Activated CD8-positive, alpha-beta T cell treated with anti-CD3 and anti-CD28 coated beads, Interleukin-2, amount 10 ng/mL, durations not matched to agents 7 days and 5 days (primary cell): ENCODE measurements at regions not wholly inside any gene's neighbourhood (a gene's known extent, or its start where the extent isn't known, plus 50 kb on each side); places are given as distances from the start of the nearest gene placed in this dataset.
A peak's percentile ranks its signal among the peaks of the same experiment; 100 is the strongest.

Experiments
- ATAC-seq: fragments of 150-1000 bp; cut with Tn5 transposase; one replicate; pipeline ENCODE4 v1.10.0; 2021; ENCODE audit warnings: moderate library complexity
- CTCF ChIA-PET: fragments of 350-600 bp; sonication (Branson Sonifier 250); formaldehyde crosslinking; loops from one replicate; lab custom pipeline; 2021; ENCODE audit warnings: antibody characterized with exemption; lab: Charles Lee
- POLR2A ChIA-PET: fragments of 350-600 bp; sonication (Branson Sonifier 250); formaldehyde crosslinking; loops from one replicate; lab custom pipeline; 2021; ENCODE audit warnings: antibody characterized with exemption; lab: Charles Lee
- DNase-seq: peaks from one replicate; pipeline ENCODE4 v3.0.0-alpha.2; 2020
- H3K27ac Mint-ChIP-seq: one replicate; pipeline ENCODE4 v1.8.0; 2021; ENCODE audit warnings: mild to moderate bottlenecking, mixed read lengths
- H3K27me3 Mint-ChIP-seq: one replicate; pipeline ENCODE4 v1.8.0; 2021; ENCODE audit warnings: low read depth, mixed read lengths
- H3K36me3 Mint-ChIP-seq: one replicate; pipeline ENCODE4 v1.8.0; 2021; ENCODE audit warnings: low read depth, mixed read lengths
- H3K4me1 Mint-ChIP-seq: one replicate; pipeline ENCODE4 v1.8.0; 2021; ENCODE audit warnings: low read depth, mixed read lengths
- H3K4me3 Mint-ChIP-seq: one replicate; pipeline ENCODE4 v1.8.0; 2021; ENCODE audit warnings: mild to moderate bottlenecking, mixed read lengths
- H3K9me3 Mint-ChIP-seq: one replicate; pipeline ENCODE4 v1.8.0; 2022; ENCODE audit warnings: mixed read lengths; ENCODE audit not compliant: insufficient read depth

DNA sequence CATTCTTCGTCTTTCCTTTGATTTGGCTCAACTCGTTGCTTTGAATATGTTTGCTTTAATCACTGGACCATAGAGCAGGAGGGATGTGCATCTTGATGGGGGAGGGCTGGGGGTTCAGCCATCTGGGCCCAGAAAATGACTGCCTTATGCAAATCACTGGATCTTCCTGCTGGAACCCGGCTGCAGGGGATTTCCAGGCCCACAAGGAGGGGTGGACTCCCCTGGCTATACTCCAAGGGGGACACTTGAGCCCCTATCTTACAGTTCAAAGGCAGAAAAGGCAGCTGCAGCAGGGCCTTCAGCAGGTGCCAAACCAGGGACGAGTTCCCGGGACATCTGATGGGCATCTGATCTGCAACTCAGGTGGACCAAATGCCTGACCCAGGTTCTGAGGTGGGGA, 122.5 kb downstream of the DICER1 start:
- ChIA-PET POLR2A (no interaction called here), CTCF (no interaction called here)
- H3K4me3 Mint-ChIP-seq = no peak overlapping the region
- no peak overlapping the region for H3K27ac Mint-ChIP-seq
- H3K36me3 Mint-ChIP-seq = no peaks in the 10 kb centered on the region
- H3K9me3 Mint-ChIP-seq = no peaks in the 10 kb centered on the region
- ATAC-seq = no peak
- H3K27me3 Mint-ChIP-seq = peaks cover 7% of the 10 kb centered on the region
- DNase-seq = no peak
- H3K4me1 Mint-ChIP-seq = no peaks in the 10 kb centered on the region

DNA sequence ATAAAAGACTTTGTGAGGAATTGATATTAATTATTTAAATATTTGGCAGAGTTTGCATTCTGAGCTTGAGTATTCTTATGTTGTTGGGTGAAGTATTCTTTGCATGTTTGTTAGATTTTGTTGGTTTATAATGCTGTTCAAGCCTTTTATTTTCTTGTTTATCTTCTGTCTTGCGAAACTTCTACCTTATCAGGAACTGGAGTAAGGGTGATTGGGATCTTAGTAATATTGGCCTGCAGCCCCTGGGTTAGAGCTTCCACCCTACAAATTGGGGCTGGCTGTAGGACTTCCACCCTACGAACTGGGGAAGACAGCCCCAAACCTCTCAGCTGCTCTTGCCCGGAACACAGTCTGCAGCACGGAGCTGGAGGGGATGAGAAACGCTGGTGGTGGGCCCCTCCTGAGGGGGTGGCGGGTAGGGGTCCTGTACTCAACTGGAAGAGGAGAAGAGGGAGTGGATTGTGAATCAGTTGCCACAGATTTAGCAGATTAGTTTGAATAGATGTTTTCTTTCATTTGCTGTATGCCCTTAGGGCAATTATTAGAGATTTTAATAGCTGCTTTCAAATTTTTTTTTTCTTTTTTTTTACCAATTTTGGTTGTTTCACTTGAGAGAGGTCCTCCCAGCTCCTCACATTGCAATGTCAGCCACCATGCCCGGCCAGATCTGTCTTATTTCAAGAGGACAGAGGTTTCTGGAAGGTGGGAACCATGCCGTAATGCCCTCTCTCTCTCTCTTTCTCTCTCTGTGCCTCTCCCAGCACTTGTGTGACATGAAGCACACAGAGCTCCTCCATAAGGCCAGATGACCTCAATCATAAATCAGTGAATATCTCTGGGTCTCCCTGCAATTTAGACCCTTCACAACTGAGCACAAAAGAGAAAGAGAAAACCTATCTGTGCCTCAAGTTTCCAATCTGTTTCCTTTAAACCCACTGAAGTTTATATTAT, 123.4 kb downstream of the DICER1 start:
- Mint-ChIP-seq H3K4me1 (no peaks in the 10 kb centered on the region), H3K4me3 (no peak overlapping the region), H3K9me3 (no peaks in the 10 kb centered on the region), H3K27me3 (peaks cover 13% of the 10 kb centered on the region), H3K27ac (no peak overlapping the region), H3K36me3 (no peaks in the 10 kb centered on the region)
- CTCF ChIA-PET = interaction anchor here (0.8 kb wide), 1 partner anchor 186 kb away, joined by 5 read pairs; no protein-coding TSS in a partner anchor
- DNase-seq (no peak), ATAC-seq (no peak)
- POLR2A ChIA-PET = no interaction called here

DNA sequence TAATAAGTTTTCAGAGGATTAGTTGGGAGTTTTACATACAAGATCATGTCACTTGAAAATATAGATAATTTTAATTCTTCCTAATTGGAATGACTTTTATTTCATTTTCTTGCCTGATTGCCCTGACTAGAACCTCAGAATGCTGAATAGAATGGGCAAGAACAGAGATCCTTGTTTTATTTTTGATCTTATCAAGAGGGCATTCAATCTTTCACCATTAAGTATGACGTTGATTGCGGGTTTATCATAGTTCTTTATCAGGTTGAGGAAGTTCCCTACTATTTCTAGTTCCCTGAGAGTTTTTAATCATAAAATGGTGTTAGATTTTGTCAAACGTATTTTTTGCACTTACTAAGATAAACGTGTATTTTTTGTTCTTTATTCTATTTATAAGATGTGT, 124.3 kb downstream of the DICER1 start:
- POLR2A ChIA-PET = no interaction called here
- H3K36me3 Mint-ChIP-seq = no peaks in the 10 kb centered on the region
- H3K4me1 Mint-ChIP-seq = no peaks in the 10 kb centered on the region
- no peak for ATAC-seq
- DNase-seq = no peak
- CTCF ChIA-PET = no interaction called here
- peaks cover 3% of the 10 kb centered on the region for H3K9me3 Mint-ChIP-seq
- H3K27me3 Mint-ChIP-seq = peaks cover 19% of the 10 kb centered on the region
- no peak overlapping the region for H3K4me3 Mint-ChIP-seq
- H3K27ac Mint-ChIP-seq = no peak overlapping the region

DNA sequence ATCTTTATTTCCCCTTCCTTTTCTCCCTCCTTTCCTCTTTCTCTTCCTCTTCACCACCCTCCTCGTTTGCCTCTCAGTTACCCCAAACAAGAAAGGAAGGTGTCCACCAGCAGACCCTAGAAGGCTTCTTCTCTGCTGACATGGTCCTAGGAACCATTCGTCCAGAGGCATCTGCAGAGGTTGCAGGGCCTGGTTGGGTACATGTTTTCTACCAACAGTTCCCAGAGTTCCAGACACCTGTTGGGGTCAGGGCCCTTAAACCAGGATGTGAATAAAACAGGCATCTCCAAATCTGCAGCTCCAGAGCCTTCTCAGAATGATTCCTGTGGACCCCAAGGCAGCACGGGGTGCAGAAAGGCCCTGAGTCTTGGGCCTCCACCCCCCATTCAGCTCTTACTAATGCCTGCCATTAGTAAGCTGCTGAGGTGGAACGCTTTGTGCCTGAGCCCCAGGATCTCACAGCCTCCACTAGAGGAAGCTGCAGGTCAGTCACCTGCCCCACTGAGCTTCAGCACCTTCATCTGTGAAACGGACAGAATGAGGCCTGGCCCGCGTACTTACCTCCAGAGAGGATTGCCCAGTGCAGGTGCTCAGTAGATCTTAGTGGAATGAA, 130.4 kb downstream of the DICER1 start:
- no peaks in the 10 kb centered on the region for H3K4me1 Mint-ChIP-seq
- H3K4me3 Mint-ChIP-seq = no peak overlapping the region
- ChIA-PET POLR2A (no interaction called here), CTCF (no interaction called here)
- H3K27me3 Mint-ChIP-seq = peaks cover 14% of the 10 kb centered on the region
- no peaks in the 10 kb centered on the region for H3K36me3 Mint-ChIP-seq
- ATAC-seq = no peak
- DNase-seq = peak; percentile 6
- H3K27ac Mint-ChIP-seq = no peak overlapping the region
- peaks cover 3% of the 10 kb centered on the region for H3K9me3 Mint-ChIP-seq

DNA sequence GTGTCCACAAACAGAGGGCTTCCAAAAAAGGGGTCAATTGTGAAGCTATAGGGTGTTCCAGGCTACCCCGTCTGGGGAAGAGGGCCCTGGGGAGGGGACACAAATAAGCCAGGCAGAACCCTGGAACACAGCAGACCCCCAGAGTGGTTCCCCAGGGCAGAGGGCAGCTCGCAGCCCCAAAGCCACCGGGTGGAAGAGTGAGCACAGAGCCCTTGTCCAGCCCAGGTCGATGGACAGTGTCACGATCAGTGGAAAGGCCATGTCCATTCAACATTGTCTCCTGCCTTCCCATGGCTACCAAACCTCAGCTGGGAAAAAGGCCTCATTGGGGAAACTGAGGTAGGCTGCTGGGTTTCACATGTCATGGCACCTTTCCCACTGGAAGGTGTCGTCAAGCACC, 131.4 kb downstream of the DICER1 start:
- peak; percentile 9 for DNase-seq
- H3K27ac Mint-ChIP-seq = no peak overlapping the region
- H3K36me3 Mint-ChIP-seq = no peaks in the 10 kb centered on the region
- H3K9me3 Mint-ChIP-seq = peaks cover 3% of the 10 kb centered on the region
- H3K27me3 Mint-ChIP-seq = peaks cover 14% of the 10 kb centered on the region
- H3K4me3 Mint-ChIP-seq = no peak overlapping the region
- peaks cover 1% of the 10 kb centered on the region for H3K4me1 Mint-ChIP-seq
- ChIA-PET CTCF (no interaction called here), POLR2A (no interaction called here)
- no peak for ATAC-seq

DNA sequence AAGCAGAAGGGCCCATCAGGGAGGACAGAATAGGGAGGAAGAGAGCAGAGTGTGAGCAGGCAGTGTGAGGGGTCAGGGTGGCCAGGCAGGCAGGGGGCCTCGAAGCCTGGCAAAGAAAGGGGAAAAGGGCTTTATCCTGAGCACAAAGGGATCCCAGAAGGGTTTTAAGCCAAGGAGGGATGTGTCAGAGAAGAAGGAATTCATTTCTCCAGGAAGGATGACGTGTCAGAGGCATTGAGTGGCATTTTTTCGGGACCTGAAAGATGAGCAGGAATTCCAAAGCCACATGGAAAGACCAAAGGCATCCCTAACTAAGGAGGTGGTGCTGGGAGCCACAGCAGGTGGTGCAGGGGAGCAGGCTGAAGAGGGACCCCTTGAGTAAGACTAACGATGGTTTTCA, 132.1 kb downstream of the DICER1 start:
- Mint-ChIP-seq H3K27ac (no peak overlapping the region), H3K4me1 (peaks cover 4% of the 10 kb centered on the region), H3K36me3 (no peaks in the 10 kb centered on the region), H3K4me3 (no peak overlapping the region), H3K27me3 (peaks cover 14% of the 10 kb centered on the region), H3K9me3 (peaks cover 3% of the 10 kb centered on the region)
- DNase-seq (peak; percentile 4), ATAC-seq (no peak)
- POLR2A ChIA-PET = no interaction called here
- CTCF ChIA-PET = no interaction called here

DNA sequence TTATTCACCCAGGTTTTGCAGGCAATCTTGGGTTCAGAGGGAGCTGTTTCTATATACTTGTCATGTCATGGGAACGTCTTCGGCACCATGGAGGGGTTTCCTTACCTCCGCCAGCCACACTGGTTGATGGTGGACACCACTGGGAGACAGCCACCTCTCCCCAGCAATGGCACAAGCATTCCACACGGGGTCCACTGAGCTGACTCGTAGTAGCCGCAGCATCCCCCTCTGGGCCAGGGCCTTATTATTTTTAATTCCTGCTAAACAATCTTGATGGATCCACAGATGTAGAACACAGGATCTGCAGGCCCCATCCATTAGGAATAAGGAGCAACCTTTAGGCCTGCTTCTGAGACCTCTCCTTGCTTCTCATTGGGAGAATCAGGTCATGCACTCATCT, 132.9 kb downstream of the DICER1 start:
- Mint-ChIP-seq H3K9me3 (peaks cover 3% of the 10 kb centered on the region), H3K27ac (no peak overlapping the region), H3K4me1 (peaks cover 4% of the 10 kb centered on the region), H3K27me3 (peaks cover 10% of the 10 kb centered on the region), H3K36me3 (no peaks in the 10 kb centered on the region), H3K4me3 (no peak overlapping the region)
- ChIA-PET CTCF (no interaction called here), POLR2A (no interaction called here)
- no peak for ATAC-seq
- DNase-seq = peak; percentile 14

DNA sequence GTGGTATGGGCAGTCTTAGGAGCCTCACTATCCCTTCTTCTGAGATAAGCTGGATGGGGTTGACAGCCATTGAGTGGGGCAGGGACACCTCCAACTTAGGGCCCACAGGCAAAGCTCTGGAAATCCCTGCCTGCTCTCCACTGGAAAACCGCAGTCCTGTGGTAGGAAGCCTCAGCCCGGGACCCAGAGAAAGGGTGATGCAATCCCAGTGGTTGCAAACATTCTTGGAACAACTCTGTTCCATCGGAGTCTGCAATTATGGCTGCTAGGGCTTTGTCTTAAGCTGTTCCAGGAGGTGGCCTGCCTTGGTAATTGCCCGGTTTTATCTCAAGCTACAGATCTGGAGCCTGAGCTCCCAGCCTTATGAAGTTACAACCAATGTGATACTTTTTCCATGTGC, 133.4 kb downstream of the DICER1 start:
- ChIA-PET POLR2A (no interaction called here), CTCF (no interaction called here)
- H3K27me3 Mint-ChIP-seq = peaks cover 7% of the 10 kb centered on the region
- H3K27ac Mint-ChIP-seq = no peak overlapping the region
- no peak overlapping the region for H3K4me3 Mint-ChIP-seq
- no peak for ATAC-seq
- DNase-seq = peak; percentile 7
- H3K4me1 Mint-ChIP-seq = peaks cover 4% of the 10 kb centered on the region
- peaks cover 3% of the 10 kb centered on the region for H3K9me3 Mint-ChIP-seq
- H3K36me3 Mint-ChIP-seq = no peaks in the 10 kb centered on the region

DNA sequence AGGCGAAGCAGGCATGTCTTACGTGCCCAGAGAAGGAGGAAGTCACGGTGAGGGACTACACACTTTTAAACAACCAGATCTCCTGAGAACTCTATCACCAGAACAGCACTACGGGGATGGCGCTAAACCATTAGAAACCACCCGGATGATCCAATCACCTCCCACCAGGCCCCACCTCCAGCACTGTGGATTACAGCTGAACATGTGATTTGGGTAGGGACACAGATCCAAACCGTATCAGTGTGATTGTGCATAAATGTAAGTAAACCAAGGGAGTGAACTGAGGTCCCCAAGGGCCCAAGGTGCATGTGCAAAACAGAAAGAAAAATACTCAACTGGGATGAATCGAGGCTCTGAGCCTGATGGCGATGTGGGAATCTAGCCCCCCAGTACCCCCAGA, 134.2 kb downstream of the DICER1 start:
- DNase-seq = peak; percentile 9
- peaks cover 4% of the 10 kb centered on the region for H3K4me1 Mint-ChIP-seq
- POLR2A ChIA-PET = interaction anchor here (0.6 kb wide), 1 partner anchor 156 kb away, joined by 3 read pairs; no protein-coding TSS in a partner anchor
- peaks cover 3% of the 10 kb centered on the region for H3K27me3 Mint-ChIP-seq
- H3K36me3 Mint-ChIP-seq = no peaks in the 10 kb centered on the region
- H3K27ac Mint-ChIP-seq = no peak overlapping the region
- no peak for ATAC-seq
- no peak overlapping the region for H3K4me3 Mint-ChIP-seq
- CTCF ChIA-PET = no interaction called here
- H3K9me3 Mint-ChIP-seq = no peaks in the 10 kb centered on the region

DNA sequence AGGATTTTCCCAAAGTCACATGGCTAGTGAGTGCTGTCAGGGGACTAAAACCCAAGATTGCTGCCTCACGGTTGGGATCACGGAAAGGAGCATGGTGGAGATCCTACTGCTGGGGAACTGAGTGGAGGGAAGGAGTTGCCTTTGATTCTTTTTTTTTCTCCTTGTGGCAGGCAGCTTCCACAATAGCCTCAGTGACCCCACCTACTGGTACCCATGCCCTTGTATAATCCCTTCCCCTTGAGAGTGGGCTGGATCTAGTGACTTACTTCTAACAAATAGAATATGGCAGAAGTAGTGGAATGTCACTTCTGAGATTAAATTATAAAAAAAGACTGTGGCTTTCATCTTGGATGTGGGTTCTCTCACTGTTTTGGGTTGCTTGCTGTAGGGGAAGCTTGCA, 135.7 kb downstream of the DICER1 start:
- no peak for DNase-seq
- ChIA-PET CTCF (no interaction called here), POLR2A (no interaction called here)
- H3K9me3 Mint-ChIP-seq = no peaks in the 10 kb centered on the region
- peaks cover 4% of the 10 kb centered on the region for H3K27me3 Mint-ChIP-seq
- no peak overlapping the region for H3K27ac Mint-ChIP-seq
- no peaks in the 10 kb centered on the region for H3K36me3 Mint-ChIP-seq
- H3K4me1 Mint-ChIP-seq = peaks cover 4% of the 10 kb centered on the region
- H3K4me3 Mint-ChIP-seq = no peak overlapping the region
- ATAC-seq = no peak

DNA sequence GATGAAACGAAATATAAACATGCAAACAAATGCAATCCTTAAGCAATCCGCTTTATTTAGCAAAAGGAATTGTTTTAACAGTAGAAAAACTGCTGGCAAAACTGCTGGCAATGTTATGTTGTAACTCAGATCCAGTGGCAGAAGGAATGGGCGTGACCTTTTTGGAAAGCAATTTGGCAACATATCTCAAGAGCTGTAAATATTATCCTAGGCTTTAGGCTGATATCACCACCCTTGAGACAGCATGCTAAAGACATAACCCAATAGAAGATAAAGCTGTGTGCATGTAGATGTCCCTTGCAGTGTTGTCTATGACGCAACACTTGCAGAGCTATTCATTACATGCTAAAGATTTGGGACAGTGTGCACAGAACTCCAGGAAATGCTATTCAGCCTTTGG, 138.5 kb downstream of the DICER1 start:
- H3K9me3 Mint-ChIP-seq = no peaks in the 10 kb centered on the region
- no peaks in the 10 kb centered on the region for H3K36me3 Mint-ChIP-seq
- H3K27me3 Mint-ChIP-seq = peaks cover 4% of the 10 kb centered on the region
- ChIA-PET POLR2A (no interaction called here), CTCF (no interaction called here)
- no peak overlapping the region for H3K4me3 Mint-ChIP-seq
- DNase-seq = no peak
- ATAC-seq = no peak
- H3K27ac Mint-ChIP-seq = no peak overlapping the region
- H3K4me1 Mint-ChIP-seq = peaks cover 4% of the 10 kb centered on the region

DNA sequence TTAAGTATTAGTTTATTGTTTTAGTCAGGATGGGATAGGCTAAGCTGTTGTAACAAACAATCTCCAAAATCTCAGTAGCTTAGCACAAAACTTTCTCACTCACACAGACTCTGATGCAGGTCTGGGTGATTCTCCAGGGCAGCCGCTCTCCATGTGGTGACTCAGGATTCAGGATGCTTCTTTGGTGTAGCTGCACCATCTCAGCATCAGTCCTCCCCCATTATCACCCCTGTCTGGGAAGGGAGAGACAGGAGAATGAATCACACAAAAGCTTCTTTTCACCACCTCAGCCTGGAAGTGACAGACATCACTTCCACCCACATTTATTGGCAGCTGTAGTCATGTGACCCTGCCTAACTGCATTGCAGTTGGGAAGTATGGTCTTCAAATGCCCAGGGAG, 142.3 kb downstream of the DICER1 start:
- ChIA-PET POLR2A (no interaction called here), CTCF (no interaction called here)
- Mint-ChIP-seq H3K4me1 (no peaks in the 10 kb centered on the region), H3K27ac (no peak overlapping the region), H3K27me3 (peaks cover 6% of the 10 kb centered on the region), H3K9me3 (no peaks in the 10 kb centered on the region), H3K36me3 (no peaks in the 10 kb centered on the region), H3K4me3 (no peak overlapping the region)
- no peak for DNase-seq
- no peak for ATAC-seq
